ENCODE measurements at regions not wholly inside any gene's neighbourhood (a gene's known extent, or its start where the extent isn't known, plus 50 kb on each side); places are given as distances from the start of the nearest gene placed in this dataset.
A peak's percentile ranks its signal among the peaks of the same experiment; 100 is the strongest.

GRCh38 chr9:108442627-108443018 is 413.2 kb downstream of the ACTL7B start:
- H3K56ac ChIP-seq (ENCODE audit: extremely low read depth, insufficient read depth, low read length): peak overlapping the region; percentile 16; the same call in 1 of the 2 replicates
- no peaks in the 10 kb centered on the region for H4K20me1 ChIP-seq (ENCODE audit: insufficient read depth, low read length)
- TF ChIP-seq CEBPB (IDR thresholded peaks at IDR 0.05; ENCODE audit: low read depth, low read length): no peak
- TF ChIP-seq, protein P1, sequence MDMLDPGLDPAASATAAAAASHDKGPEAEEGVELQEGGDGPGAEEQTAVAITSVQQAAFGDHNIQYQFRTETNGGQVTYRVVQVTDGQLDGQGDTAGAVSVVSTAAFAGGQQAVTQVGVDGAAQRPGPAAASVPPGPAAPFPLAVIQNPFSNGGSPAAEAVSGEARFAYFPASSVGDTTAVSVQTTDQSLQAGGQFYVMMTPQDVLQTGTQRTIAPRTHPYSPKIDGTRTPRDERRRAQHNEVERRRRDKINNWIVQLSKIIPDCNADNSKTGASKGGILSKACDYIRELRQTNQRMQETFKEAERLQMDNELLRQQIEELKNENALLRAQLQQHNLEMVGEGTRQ (IDR thresholded peaks at IDR 0.05; ENCODE audit: low read depth, low read length): no peak
- no peak overlapping the region for H3K4me3 ChIP-seq (ENCODE audit: insufficient read depth, low read depth, low read length)
- H2BK120ac ChIP-seq (ENCODE audit: low read depth, low read length): peak overlapping the region; percentile 89
- peak overlapping the region; percentile 86 for H4K5ac ChIP-seq (ENCODE audit: low read depth, low read length)
- H3K9me1 ChIP-seq (ENCODE audit: insufficient read depth, low read length): peaks cover 12% of the 10 kb centered on the region
- no TSS peak for BruUV-seq (replicated peaks)
- H3K23ac ChIP-seq (ENCODE audit: low read depth, low read length): peak overlapping the region; percentile 81
- no peaks in the 10 kb centered on the region for H3K9me3 ChIP-seq (ENCODE audit: control insufficient read depth, insufficient read depth, low read length)
- POLR2A ChIA-PET (ENCODE audit: unreplicated experiment): no interaction called here
- peak overlapping the region; percentile 73 for H3K4ac ChIP-seq (ENCODE audit: low read depth, low read length)
- no peak overlapping the region for H2AK9ac ChIP-seq (replicated peaks; ENCODE audit: low read depth, low read length, poor library complexity)
- no peaks in the 10 kb centered on the region for H3K79me1 ChIP-seq (ENCODE audit: low read depth in 1 of 2, low read length in 2 of 2)
- H2BK20ac ChIP-seq (ENCODE audit: low read depth, low read length): peak overlapping the region; percentile 90
- dilution Hi-C loops (cut with HindIII; ENCODE audit: low sequenced_read_pairs, unreplicated experiment) (no loop called here), intact Hi-C loops (cut with micrococcal nuclease) (loop anchor here (2.0 to 10.0 kb wide), 6 partner anchors 35 to 960 kb away; no protein-coding TSS in a partner anchor), in situ Hi-C loops (cut with MboI; ENCODE audit: low sequenced_read_pairs) (no loop called here)
- H3K27ac ChIP-seq (ENCODE audit: insufficient read depth, low read length): peak overlapping the region; percentile 62; the same call in 1 of the 2 replicates
- H3K4me1 ChIP-seq (ENCODE audit: control insufficient read depth, insufficient read depth, low read length): peaks cover 21% of the 10 kb centered on the region
- CTCF ChIA-PET: interaction anchor here (0.8 kb wide), 1 partner anchor 82 kb away, joined by 3 read pairs; no protein-coding TSS in a partner anchor
- peak overlapping the region; percentile 41 to 59 for H4K8ac ChIP-seq (ENCODE audit: low read depth in 2 of 2, low read length in 2 of 2)
- ATAC-seq (ENCODE audit: low read depth) (no peak), DNase-seq (no peak)
- H2BK15ac ChIP-seq (ENCODE audit: low read depth, low read length): peak overlapping the region; percentile 80; the same call in 2 of the 3 replicates
- H4K91ac ChIP-seq (ENCODE audit: insufficient read depth, low read depth, low read length): peak overlapping the region; percentile 69
- H3K18ac ChIP-seq (ENCODE audit: low read depth, low read length): peak overlapping the region; percentile 95
- no CpG with 5 or more reads among the region's 3 CpGs for WGBS, 2 experiments (ENCODE audit: extremely low coverage in 2 of 2, insufficient read length in 1 of 2)
- H3K4me2 ChIP-seq (ENCODE audit: low read depth, low read length): peak overlapping the region; percentile 24
- peak overlapping the region; percentile 81 for H3K14ac ChIP-seq (replicated peaks; ENCODE audit: low read depth, low read length)
- H3K9ac ChIP-seq (ENCODE audit: low read depth, low read length): no peak overlapping the region
- no peaks in the 10 kb centered on the region for H3K36me3 ChIP-seq (ENCODE audit: control insufficient read depth, insufficient read depth, low read length)
- H2AFZ ChIP-seq (replicated peaks; ENCODE audit: low read length, poor library complexity): peak overlapping the region; percentile 21
- peak overlapping the region; percentile 30 for H2AK5ac ChIP-seq (ENCODE audit: low read depth, low read length)
- no peaks in the 10 kb centered on the region for H3K27me3 ChIP-seq (ENCODE audit: control insufficient read depth, insufficient read depth, low read length)
- H2BK5ac ChIP-seq (ENCODE audit: low read depth, low read length, poor library complexity, severe bottlenecking): peak overlapping the region; percentile 14
